ENCODE measurements at regions not wholly inside any gene's neighbourhood (a gene's known extent, or its start where the extent isn't known, plus 50 kb on each side); places are given as distances from the start of the nearest gene placed in this dataset.
"Not testable (repeated sequence)": the region's sequence is repeated elsewhere in the genome, so short reads cannot be mapped to it uniquely, and the experiment has no call there.

DNA sequence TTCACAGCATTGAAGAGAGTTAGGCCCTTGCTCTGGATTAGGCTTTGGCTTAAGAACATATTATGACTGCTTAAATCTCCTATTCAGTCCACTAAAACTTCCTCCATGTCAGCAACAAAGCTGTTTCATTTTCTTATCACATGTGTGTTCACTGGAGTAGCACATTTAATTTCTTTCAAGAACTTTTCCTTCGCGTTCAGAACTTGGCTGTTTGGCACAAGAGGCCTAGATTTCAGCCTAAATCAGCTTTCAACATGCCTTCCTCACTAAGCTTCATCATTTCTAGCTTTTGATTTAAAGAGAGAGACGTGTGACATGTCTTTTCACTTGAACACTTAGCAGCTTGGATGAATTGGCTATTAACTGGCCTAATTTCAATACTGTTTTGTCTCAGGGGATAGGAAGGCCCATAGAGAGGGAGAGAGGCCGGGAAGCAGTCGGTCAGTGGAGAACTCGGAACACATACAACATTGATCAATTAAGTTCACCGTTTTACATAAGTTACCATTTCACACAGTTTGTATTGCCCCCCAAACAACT is 885.2 kb upstream of the AUTS2 start:
- DNase-seq (ENCODE audit: low read depth): no peak

DNA sequence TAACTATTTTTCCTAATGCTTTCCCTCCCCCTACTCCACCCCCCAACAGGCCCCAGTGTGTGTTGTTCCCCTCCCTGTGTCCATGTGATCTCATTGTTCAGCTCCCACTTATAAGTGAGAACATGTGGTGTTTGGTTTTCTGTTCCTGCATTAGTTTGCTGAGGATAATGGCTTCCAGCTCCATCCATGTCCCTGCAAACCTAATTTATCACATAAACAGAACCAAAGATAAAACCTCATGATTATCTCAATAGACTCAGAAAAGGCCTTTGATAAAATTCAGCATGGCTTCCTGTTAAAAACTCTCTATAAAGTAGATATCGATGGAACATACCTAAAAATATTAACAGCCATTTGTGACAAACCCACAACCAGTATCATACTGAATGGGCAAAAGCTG is 884.1 kb upstream of the AUTS2 start:
- not testable (repeated sequence) for DNase-seq (ENCODE audit: low read depth)

DNA sequence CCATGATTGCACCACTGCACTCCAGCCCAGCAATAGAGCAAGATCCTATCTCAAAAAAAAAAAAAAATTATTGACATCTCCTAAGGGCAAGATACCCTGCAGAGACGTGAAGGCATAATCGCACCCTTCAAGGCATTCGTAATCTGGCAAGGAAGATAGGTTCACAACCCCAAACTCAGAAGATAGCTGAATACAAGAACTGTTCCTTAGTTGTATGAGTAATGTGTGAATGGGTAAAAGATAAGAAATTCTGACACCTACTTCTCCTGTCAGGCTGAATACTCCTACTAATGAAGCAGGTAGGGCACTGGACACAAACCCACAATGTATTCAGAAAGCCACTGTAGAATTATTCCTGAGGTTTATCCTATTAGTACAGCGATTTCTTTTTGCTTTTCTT is 882.4 kb upstream of the AUTS2 start:
- DNase-seq (ENCODE audit: low read depth): no peak

DNA sequence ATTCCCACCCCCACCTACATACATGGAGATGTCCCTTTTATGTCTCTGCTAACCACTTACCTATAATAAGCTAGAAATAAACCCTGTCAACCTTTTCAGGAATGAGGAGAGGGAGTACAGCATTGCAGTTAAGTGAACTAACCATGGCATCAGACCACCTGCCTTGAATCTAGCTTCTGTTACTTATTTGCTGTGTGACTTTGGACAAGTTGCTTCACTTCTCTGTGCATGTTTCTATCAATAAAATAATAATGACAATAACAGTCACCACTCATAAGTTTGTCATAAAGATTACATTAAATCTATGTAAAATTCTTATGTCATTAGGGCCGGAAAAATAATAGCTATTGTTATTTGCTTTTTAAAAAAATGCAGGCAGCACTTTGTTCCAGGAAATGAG is 881.1 kb upstream of the AUTS2 start:
- DNase-seq (ENCODE audit: low read depth): no peak

DNA sequence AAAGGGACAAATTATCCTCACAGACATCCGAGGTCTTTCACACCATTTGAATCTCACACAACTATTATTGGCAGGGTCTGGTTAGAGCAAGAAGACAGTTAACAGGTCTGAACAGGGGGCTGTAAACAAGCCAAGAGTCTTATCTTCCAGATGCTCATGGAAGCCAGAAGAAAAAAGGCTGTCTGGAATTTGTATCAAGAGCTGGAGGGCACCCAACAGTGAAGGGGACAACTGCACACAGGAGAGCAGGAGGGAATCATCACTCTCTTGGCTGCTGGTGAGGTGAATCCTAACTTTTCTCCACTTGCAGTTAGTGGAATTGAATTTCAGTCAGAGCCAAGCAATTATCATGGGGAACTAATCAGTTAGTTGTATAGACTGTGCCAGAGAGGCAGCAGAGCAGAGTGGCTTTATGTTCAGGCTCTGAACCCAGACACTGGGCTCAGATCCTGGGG is 880.2 kb upstream of the AUTS2 start:
- no peak for DNase-seq (ENCODE audit: low read depth)

DNA sequence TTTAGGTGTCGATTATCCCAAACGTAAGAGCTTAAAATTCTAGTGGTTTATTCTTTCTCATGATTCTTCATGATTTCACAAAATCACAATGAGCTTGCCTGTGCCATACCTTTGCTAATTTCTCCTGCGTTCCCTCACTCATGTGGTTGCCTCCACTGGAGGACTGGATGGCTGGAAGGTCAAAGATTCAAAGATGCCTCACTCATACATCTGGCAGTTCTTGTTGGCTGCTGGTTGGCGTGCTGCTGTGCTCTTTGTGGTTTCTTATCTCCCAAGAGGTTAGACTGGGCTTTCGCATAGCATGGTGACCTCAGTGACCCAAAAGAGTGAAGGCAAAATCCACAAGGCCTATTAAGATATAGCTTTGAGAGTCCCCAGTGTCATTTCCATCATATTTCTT is 877.6 kb upstream of the AUTS2 start:
- DNase-seq (ENCODE audit: low read depth): no peak

DNA sequence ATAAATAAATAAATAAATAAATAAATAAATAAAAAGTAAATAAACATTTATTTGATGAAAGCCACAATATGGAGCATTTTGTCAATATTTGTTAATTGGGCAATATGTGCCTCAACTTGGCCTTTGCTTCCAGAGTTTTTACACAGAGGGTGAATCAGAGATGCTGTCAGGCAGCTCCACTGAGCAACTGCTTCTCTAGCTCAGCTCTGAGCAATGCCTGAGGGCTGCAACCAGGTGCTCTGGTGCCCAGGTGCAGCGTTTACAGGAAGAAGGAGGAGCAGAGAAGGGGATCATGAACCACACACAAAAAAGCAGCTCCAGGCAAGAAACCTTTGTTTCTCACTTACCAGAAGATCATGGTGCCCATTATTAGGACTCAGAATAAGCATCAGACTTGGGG is 876.2 kb upstream of the AUTS2 start:
- DNase-seq (ENCODE audit: low read depth): no peak

DNA sequence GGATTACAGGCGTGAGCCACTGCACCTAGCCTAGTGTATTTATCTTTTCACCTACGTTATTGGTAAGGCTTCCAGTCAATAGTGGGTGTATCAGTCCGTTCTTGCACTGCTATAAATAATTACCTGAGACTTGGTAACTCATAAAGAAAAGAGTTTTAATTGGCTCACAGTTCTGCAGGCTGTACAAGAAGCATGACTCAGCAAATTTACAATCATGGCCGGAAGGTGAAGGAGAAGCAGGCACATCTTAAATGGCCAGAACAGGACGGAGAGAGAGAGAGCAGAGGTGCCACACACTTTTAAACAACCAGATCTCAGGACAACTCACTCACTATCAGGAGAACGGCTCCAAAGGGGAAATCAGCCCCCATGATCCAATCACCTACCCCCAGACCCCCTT is 873.3 kb upstream of the AUTS2 start:
- DNase-seq (ENCODE audit: low read depth): no peak

DNA sequence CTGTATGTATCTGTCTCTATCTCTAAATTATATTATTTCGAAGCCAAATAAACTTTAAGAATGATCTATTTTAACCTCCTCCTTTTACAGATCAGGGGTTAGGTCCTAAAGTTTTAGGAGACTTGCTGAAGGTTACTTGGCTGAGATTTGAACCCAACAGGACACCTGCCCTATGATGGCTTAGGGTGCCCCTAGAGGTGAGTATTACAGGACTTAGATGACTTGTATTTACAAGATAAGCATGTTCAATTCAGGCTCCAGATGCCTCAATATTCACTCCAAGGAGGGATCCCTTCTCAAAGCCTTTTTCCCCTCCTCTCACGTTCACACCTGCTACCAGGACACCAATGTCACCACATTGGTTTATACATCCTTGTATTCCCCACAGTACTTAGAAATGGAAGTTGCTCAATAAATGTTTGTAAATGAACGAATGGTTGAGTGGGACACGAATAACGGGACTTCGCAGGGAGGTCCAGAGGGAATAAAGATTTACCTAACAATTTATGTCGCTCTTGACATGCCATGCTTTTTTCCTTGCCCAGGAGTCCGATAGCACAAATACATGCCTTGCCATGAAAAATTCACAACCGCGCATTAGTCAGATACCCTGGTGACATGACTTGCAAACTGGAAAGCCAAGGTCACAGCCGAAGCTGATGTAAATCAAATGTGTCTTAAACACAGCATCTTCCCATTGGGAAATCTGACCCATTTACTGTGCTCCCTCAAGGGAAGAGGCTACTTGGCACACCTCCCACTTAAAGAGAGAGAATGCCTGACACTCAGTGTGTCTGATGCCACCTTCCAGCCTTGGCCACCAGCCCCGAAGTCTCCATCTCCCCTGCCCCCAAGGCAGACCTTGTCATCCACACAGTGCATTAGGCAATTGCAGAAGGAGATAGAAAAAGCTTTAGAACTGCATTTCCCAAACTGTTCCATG is 872.2 kb upstream of the AUTS2 start:
- DNase-seq (ENCODE audit: low read depth): no peak

DNA sequence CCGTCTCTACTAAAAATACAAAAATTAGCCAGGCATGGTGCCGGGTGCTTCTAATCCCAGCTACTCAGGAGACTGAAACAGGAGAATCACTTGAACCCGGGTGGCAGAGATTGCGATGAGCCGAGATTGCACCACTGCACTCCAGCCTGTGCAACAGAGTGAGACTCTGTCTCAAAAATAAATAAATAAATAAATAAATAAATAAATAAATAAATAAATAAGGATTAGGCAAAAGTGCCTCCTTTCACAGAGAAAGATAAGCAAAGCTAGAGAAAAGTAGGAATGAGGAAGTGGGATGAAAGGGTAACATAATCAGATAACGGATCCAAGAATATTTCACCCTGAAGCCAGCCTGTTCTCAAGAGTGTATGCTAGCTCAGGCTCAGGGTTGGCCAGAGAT is 869.6 kb upstream of the AUTS2 start:
- DNase-seq (ENCODE audit: low read depth): not testable (repeated sequence)

DNA sequence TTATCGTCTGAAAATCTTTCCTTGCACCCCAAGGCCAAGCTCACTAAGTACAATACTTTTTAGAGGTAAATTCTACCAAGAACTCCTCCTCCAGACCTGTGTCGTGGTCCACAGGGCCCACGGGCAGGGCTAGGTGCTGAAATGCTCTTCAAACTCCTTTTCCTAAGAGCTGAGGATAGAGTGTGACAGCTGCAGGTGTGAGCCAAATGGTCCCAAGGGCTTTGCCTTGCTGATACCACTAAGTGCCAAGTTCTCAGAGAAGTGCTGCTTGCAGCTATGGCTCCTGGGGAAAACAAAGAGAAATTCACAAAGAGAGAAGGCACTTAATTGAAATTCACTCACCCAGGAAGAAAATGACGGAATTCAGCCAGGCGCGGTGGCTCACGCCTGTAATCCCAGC is 868.9 kb upstream of the AUTS2 start:
- DNase-seq (ENCODE audit: low read depth): no peak

DNA sequence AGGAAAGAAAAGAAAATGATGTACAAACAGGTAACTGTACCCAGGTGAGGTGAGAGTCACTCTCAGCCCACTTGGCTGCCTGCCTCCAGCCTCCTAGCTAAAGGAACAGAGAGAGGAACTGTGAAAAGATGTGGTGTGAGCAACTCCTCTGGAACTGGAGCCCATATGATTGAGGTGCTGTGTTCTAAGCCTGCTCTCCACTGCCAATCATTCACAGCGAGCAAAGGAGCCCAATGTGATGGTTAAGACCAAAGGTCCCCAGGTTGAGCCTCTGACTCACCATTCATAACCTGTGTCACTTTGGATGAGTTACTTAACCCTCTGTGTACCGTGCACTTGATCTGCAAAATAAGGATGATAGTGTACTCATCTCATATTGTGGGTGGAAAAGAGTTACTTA is 868.1 kb upstream of the AUTS2 start:
- no peak for DNase-seq (ENCODE audit: low read depth)

DNA sequence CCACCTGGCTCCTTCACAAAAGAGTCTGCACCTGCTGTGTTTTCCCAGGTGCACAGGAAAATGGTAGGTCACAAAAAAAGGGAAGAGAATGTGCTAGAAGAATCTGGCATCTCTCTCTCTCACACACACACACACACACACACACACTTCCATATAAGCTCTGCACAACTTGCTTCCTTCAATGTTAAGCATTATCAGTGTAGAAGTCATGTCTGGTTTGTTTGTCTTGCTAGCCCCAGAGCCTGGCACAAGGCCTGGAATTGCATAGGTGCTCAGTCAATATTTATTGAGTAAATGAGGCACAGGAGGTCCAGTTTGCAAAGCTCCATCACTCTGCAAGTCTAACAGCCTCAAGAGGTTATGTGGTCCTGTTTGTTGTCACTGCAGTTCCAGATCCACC is 867.3 kb upstream of the AUTS2 start:
- no peak for DNase-seq (ENCODE audit: low read depth)

DNA sequence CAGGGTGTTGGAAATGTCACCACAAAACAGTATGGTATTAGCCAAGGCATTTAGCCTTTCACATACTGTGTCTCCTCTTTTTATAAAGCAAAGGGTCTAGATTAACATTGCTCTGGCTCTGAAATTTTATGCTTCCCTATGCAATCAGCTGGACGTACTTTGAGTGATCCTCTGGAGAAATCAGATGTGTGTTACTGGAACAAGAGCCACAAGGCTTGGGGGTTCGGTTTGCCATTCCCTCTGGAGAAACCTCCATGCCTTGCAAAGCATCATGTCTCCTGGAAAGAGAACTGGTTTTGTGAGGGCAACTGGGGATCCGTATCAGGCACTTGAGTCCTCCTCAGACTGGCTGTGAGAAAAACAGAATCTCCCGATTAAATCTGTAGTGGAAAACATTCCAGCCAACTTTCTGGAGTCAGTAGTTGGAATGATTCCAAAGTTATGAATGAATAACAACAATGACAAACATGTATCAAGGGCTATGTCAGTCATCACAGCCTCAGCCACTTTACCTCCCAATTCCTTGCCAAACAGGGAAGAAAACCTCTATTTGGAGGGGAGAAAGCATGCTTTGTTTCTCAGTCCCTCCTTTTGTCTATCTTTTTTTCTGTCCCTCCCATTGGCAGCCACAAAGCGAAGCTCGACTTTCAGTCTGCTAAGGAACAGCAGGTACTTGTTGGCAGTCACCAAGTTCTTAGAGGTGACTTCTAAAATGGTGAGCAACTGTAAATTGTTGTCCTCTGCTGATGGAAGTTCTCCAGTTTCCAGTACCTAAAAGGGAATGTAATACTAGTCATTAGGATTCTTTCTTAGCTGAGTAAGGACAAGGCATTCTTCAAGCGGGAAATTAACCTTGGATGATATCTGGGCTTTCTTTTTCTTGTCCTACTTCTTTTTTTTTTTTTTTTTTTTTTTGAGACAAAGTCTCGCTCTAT is 864.8 kb upstream of the AUTS2 start:
- no peak for DNase-seq (ENCODE audit: low read depth)

DNA sequence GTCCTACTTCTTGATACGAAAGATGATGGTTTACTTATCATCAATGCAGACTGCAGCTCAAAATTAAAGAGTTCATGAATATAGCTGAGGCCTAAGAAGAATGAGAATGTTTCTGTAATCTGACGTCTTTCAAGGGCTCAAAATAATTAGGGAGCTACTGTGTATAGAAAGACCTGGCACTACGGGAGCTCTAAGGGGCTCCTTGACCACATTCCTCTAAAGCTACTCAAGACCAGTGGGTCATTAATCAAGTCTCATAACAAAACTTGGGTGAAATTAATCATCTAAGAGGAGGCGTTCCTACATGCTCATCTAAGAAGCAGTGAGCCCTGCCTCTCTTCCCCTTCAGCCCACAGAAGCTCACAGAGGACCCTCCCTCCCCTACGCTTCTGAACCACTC is 863.8 kb upstream of the AUTS2 start:
- no peak for DNase-seq (ENCODE audit: low read depth)

DNA sequence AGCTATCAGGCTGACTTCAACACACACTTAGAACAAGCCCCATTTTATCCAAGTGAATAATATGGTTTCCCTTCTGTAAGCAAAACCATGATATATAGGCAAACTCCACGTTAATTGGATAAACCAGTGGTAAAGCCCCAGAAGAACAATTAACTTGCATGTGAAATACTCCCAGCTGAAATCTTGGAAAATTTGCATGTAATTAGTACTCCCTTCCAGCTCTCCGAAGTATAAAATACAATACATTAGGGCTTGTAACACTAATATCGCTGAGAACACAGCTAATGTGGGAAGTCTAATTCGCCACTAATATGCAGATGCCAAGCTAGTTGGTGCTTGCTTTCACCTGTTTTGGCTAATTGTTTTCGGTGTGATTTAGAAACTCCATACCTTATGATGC is 859.0 kb upstream of the AUTS2 start:
- DNase-seq (ENCODE audit: low read depth): no peak

DNA sequence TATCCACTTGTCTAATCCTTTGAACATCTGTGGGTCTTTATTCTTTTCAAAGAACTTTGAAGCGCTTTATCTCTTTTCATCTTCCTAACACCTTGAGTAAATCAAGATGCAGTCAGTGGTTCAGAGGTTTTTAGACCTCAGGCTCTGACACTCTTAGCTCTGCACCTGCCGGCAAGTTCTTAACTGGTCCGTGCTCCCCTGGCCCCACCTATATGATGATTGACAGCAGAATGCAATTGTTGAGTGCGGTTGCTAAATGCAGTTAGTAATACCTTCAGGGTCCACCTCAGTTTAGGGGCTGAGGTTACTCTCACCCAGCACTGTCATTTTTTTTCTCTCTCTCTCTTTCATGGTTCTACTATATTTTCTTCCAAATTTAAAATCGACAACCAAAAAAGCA is 854.2 kb upstream of the AUTS2 start:
- no peak for DNase-seq (ENCODE audit: low read depth)

DNA sequence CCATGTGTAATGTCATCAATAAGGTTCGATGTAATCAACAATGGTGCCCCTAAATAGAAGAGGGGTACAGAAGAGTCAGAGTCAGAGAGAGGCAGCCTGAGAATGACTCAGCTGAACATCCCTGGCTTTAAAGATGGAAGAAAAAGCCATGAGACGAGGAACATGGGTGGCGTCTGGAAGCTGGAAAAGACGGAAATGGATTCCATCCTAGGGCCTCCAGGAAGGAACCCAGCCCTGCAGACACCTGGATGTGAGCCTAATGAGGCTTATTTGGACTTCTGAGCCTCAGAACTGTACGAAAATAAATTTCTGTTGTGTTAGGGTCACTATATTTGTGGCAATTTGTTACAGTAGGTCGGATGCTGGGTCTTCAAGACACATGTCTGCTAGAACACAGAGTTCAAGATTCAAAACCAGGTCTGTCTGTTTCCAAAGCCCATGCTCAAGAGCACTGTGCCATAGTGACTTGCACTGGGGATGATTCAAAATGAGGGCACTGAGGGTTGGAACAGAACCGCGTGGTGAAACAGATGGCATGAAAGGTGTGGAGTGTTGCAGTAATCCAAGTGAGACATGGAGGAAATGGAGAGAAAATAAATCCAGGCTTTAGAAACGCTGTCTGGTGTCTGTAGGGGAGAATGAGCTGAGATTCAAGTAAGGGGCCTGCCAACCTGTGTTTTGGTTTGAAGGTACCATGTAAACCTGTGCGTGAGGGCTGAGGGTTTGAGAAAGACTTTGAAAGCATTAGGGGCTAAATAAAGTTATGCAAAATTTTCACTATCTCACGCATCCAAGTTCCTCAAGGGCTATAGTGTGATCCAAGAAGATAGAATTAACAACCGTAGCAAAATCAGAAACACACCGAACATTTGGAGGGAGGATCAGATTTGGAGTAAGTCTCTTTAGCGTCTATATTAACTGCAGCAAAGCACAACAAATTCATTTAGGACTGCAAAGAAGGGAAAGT is 849.1 kb upstream of the AUTS2 start:
- DNase-seq (ENCODE audit: low read depth): no peak

DNA sequence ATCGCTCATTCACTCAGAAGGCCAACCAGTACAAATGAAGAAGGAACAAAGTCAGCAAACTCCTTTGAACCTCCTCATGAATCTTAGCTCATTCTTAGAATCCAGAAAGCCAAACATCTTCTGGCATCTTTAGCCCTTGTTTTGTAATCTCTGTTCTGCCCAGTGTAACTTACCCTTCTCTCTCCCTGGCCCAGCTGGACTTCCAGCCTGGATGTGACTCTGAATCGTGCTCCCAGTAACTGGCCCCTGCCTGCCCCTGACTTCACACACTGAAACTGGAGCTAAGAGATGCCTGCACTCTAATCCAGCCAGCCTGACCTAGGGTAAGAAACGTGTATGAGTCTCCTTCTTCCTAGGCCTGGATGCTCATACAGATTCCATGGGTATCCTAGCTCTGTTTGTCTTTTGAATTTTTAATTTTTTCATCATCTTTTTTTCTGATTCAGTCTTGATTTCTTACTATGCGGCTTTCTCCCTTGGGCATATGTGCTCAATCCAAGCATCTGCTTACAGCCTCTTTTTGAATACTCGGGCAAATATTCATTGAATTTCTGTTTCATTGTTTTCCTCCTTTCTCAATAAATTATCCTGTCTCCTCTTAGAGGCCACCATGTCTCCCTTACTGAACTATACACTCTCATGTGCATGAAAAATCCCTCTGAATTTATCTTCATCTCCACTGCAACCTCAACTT is 845.6 kb upstream of the AUTS2 start:
- no peak for DNase-seq (ENCODE audit: low read depth)

DNA sequence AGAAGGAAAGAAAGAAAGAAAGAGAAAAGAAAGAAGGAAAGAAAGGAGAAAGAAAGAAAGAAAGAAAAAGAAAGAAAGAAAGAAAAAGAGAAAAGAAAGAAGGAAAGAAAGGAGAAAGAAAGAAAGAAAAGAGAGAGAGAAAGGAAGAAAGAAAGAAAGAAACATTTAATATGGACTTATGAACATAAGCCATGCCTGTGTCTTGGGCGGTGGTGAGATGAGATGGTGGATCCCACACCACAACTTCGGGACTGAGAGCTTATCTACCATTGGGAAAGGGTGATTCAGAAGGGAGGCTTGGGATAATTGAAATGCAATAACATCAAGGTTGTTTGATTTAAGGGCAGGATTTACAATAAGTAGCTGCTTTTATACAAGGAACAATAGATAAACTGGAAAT is 843.9 kb upstream of the AUTS2 start:
- DNase-seq (ENCODE audit: low read depth): no peak

DNA sequence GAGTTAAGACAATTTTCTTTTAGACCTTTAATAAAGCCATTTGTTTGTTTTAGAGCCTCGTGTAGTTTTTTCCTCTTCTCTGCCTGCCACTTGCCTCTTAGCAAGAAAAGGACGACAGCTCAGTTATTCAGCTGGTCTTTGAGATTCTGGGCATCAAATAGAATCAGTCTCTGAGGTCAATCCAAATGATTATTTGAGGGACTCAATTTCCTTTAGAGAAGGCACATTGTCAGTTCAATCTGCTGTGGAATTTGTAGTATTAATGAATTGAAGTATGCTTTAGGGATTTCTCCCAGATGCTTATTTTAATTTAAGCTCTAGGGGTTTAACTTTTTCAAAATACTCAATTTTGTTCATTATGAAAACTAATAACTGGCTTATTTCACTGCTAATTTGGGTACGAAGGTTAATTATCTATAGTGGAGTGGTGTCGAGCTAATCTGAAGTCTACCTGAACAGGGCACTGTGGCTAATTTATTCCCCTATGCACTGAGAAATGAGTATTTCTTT is 841.2 kb upstream of the AUTS2 start:
- no peak for DNase-seq (ENCODE audit: low read depth)
